WTC11 (cell line): ENCODE measurements at regions not wholly inside any gene's neighbourhood (a gene's known extent, or its start where the extent isn't known, plus 50 kb on each side); places are given as distances from the start of the nearest gene placed in this dataset.

Experiments
- ATAC-seq: fragments of 200-7000 bp; cut with Tn5 transposase; 2 replicates; pipeline ENCODE4 v1.10.0; 2021; ENCODE audit warnings: mild to moderate bottlenecking, moderate library complexity
- CTCF ChIA-PET: fragments of 300-600 bp; sonication (Branson Sonifier 250); formaldehyde crosslinking; loops from one replicate; lab custom pipeline; 2021; ENCODE audit warnings: antibody characterized with exemption; lab: Charles Lee
- POLR2A ChIA-PET: fragments of 350-600 bp; sonication (Branson Sonifier 250); formaldehyde crosslinking; loops from one replicate; lab custom pipeline; 2021; ENCODE audit warnings: antibody characterized with exemption; lab: Charles Lee
- DNase-seq: peaks from one replicate; pipeline ENCODE4 v3.0.0; 2021; ENCODE audit warnings: low spot score
- H3K27ac Mint-ChIP-seq: 2 replicates; pipeline ENCODE4 v1.8.0; 2021; ENCODE audit warnings: mixed read lengths
- H3K27me3 Mint-ChIP-seq: 2 replicates; pipeline ENCODE4 v1.8.0; 2021; ENCODE audit warnings: low read depth, mild to moderate bottlenecking, moderate library complexity, mixed read lengths
- H3K36me3 Mint-ChIP-seq: 2 replicates; pipeline ENCODE4 v1.8.0; 2021; ENCODE audit warnings: mixed read lengths
- H3K4me1 Mint-ChIP-seq: 2 replicates; pipeline ENCODE4 v1.8.0; 2022; ENCODE audit warnings: mixed read lengths
- H3K4me3 Mint-ChIP-seq: 2 replicates; pipeline ENCODE4 v1.8.0; 2021; ENCODE audit warnings: mild to moderate bottlenecking, moderate library complexity, mixed read lengths
- H3K9me3 Mint-ChIP-seq: 2 replicates; pipeline ENCODE4 v1.8.0; 2021; ENCODE audit warnings: mixed read lengths
- CREB1 ChIP-seq: sonication (generic); formaldehyde crosslinking; IDR thresholded peaks from 2 replicates; pipeline ENCODE4 v1.8.0; 2023; ENCODE audit warnings: mild to moderate bottlenecking, missing genetic modification reagents
- CTCF ChIP-seq: fragments of 200-600 bp; IDR thresholded peaks from 2 replicates; pipeline ENCODE4 v1.8.0; 2022; ENCODE audit warnings: antibody characterized with exemption
- ELF4 ChIP-seq: sonication (generic); formaldehyde crosslinking; IDR thresholded peaks from 2 replicates; pipeline ENCODE4 v1.8.1; 2022; ENCODE audit warnings: low read depth, mild to moderate bottlenecking, moderate library complexity, missing genetic modification reagents
- FOXJ3 ChIP-seq: sonication (generic); formaldehyde crosslinking; IDR thresholded peaks from 2 replicates; pipeline ENCODE4 v1.9.0; 2021; ENCODE audit warnings: missing genetic modification reagents, mild to moderate bottlenecking, borderline replicate concordance
- GTF2I ChIP-seq: fragments of 250-450 bp; sonication (Bioruptor Pico); conservative IDR thresholded peaks from 2 replicates; pipeline ENCODE4 v1.4.0; 2021; ENCODE audit warnings: mild to moderate bottlenecking
- MYBL2 ChIP-seq: sonication (generic); formaldehyde crosslinking; IDR thresholded peaks from 2 replicates; pipeline ENCODE4 v1.8.1; 2023; ENCODE audit warnings: mild to moderate bottlenecking, moderate library complexity, missing genetic modification reagents
- NFE2L1 ChIP-seq: sonication (generic); formaldehyde crosslinking; IDR thresholded peaks from 2 replicates; pipeline ENCODE4 v1.8.1; 2023; ENCODE audit warnings: missing genetic modification reagents
- NR1H2 ChIP-seq: sonication (generic); formaldehyde crosslinking; IDR thresholded peaks from 2 replicates; pipeline ENCODE4 v1.9.0; 2021; ENCODE audit warnings: mild to moderate bottlenecking, moderate library complexity, missing genetic modification reagents
- RELA ChIP-seq: sonication (generic); formaldehyde crosslinking; IDR thresholded peaks from 2 replicates; pipeline ENCODE4 v1.8.1; 2022; ENCODE audit warnings: missing genetic modification reagents, mild to moderate bottlenecking, borderline replicate concordance
- SMAD3 ChIP-seq: sonication (generic); formaldehyde crosslinking; IDR thresholded peaks from 2 replicates; pipeline ENCODE4 v1.8.0; 2022; ENCODE audit warnings: missing genetic modification reagents, mild to moderate bottlenecking, borderline replicate concordance
- SMAD4 ChIP-seq: sonication (generic); formaldehyde crosslinking; IDR thresholded peaks from 2 replicates; pipeline ENCODE4 v1.8.0; 2022; ENCODE audit warnings: mild to moderate bottlenecking, missing genetic modification reagents
- SP1 ChIP-seq: sonication (generic); formaldehyde crosslinking; conservative IDR thresholded peaks from 2 replicates; pipeline ENCODE4 v1.8.1; 2022; ENCODE audit warnings: missing genetic modification reagents
- TCF7 ChIP-seq: sonication (generic); formaldehyde crosslinking; IDR thresholded peaks from 2 replicates; pipeline ENCODE4 v1.8.0; 2022; ENCODE audit warnings: mild to moderate bottlenecking, low read depth, missing genetic modification reagents, moderate library complexity
- ZNF121 ChIP-seq: sonication (generic); formaldehyde crosslinking; IDR thresholded peaks from 2 replicates; pipeline ENCODE4 v1.8.0; 2023; ENCODE audit warnings: missing genetic modification reagents
- ZNF232 ChIP-seq: sonication (generic); formaldehyde crosslinking; IDR thresholded peaks from 2 replicates; pipeline ENCODE4 v1.8.0; 2022; ENCODE audit warnings: mild to moderate bottlenecking, missing genetic modification reagents
- ZNF263 ChIP-seq: sonication (generic); formaldehyde crosslinking; IDR thresholded peaks from 2 replicates; pipeline ENCODE4 v1.8.1; 2022; ENCODE audit warnings: low read depth, mild to moderate bottlenecking, moderate library complexity, missing genetic modification reagents
- ZNF532 ChIP-seq: fragments of 250-450 bp; sonication (Bioruptor Pico); IDR thresholded peaks from 2 replicates; pipeline ENCODE4 v1.9.0; 2021; ENCODE audit warnings: mild to moderate bottlenecking, borderline replicate concordance
- TF ChIP-seq, protein P1 (sequence below): sonication (generic); formaldehyde crosslinking; IDR thresholded peaks from 2 replicates; pipeline ENCODE4 v1.8.0; 2023; ENCODE audit warnings: missing genetic modification reagents, mild to moderate bottlenecking, borderline replicate concordance
- TF ChIP-seq, protein P2 (sequence below): fragments of 250-450 bp; sonication (Bioruptor Pico); IDR thresholded peaks from 2 replicates; pipeline ENCODE4 v1.9.0; 2021; ENCODE audit warnings: moderate library complexity, mild to moderate bottlenecking, inconsistent platforms, borderline replicate concordance
- TF ChIP-seq, protein P3 (sequence below): sonication (generic); formaldehyde crosslinking; IDR thresholded peaks from 2 replicates; pipeline ENCODE4 v1.8.1; 2022; ENCODE audit warnings: low read depth, missing genetic modification reagents, borderline replicate concordance
- TF ChIP-seq, protein P4 (sequence below): sonication (generic); formaldehyde crosslinking; IDR thresholded peaks from 2 replicates; pipeline ENCODE4 v1.8.0; 2023; ENCODE audit warnings: missing genetic modification reagents

GRCh38 chr12:97711392-97711791 is 248.8 kb downstream of the RMST start (continued):
- TF ChIP-seq, protein P1, sequence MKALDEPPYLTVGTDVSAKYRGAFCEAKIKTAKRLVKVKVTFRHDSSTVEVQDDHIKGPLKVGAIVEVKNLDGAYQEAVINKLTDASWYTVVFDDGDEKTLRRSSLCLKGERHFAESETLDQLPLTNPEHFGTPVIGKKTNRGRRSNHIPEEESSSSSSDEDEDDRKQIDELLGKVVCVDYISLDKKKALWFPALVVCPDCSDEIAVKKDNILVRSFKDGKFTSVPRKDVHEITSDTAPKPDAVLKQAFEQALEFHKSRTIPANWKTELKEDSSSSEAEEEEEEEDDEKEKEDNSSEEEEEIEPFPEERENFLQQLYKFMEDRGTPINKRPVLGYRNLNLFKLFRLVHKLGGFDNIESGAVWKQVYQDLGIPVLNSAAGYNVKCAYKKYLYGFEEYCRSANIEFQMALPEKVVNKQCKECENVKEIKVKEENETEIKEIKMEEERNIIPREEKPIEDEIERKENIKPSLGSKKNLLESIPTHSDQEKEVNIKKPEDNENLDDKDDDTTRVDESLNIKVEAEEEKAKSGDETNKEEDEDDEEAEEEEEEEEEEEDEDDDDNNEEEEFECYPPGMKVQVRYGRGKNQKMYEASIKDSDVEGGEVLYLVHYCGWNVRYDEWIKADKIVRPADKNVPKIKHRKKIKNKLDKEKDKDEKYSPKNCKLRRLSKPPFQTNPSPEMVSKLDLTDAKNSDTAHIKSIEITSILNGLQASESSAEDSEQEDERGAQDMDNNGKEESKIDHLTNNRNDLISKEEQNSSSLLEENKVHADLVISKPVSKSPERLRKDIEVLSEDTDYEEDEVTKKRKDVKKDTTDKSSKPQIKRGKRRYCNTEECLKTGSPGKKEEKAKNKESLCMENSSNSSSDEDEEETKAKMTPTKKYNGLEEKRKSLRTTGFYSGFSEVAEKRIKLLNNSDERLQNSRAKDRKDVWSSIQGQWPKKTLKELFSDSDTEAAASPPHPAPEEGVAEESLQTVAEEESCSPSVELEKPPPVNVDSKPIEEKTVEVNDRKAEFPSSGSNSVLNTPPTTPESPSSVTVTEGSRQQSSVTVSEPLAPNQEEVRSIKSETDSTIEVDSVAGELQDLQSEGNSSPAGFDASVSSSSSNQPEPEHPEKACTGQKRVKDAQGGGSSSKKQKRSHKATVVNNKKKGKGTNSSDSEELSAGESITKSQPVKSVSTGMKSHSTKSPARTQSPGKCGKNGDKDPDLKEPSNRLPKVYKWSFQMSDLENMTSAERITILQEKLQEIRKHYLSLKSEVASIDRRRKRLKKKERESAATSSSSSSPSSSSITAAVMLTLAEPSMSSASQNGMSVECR (CRISPR knock-in tag), result no peak
- no peak for TF ChIP-seq ZNF263 (CRISPR knock-in tag)
- TF ChIP-seq, protein P2, sequence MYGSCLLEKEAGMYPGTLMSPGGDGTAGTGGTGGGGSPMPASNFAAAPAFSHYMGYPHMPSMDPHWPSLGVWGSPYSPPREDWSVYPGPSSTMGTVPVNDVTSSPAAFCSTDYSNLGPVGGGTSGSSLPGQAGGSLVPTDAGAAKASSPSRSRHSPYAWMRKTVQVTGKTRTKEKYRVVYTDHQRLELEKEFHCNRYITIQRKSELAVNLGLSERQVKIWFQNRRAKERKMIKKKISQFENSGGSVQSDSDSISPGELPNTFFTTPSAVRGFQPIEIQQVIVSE (CRISPR knock-in tag), result no peak
- TF ChIP-seq, all 79 proteins: peak for 0

GRCh38 chr12:97713270-97713669 is 250.7 kb downstream of the RMST start:
- H3K36me3 Mint-ChIP-seq, result no peaks in the 10 kb centered on the region
- ChIA-PET POLR2A (no interaction called here), CTCF (interaction anchor here (1.9 kb wide), 1 partner anchor 247 kb away, joined by 10 read pairs; no protein-coding TSS in a partner anchor)
- DNase-seq (no peak), ATAC-seq (no peak)
- no peaks in the 10 kb centered on the region for H3K27me3 Mint-ChIP-seq
- peaks cover 24% of the 10 kb centered on the region for H3K4me1 Mint-ChIP-seq
- peaks cover 10% of the 10 kb centered on the region; the same call in 1 of the 2 replicates for H3K9me3 Mint-ChIP-seq
- H3K27ac Mint-ChIP-seq, result no peak overlapping the region
- TF ChIP-seq RELA (CRISPR knock-in tag) (no peak), MYBL2 (no peak), FOXJ3 (CRISPR knock-in tag) (no peak), ZNF232 (CRISPR knock-in tag) (no peak), NFE2L1 (CRISPR knock-in tag) (no peak), ELF4 (no peak)
- TF ChIP-seq, protein P3, sequence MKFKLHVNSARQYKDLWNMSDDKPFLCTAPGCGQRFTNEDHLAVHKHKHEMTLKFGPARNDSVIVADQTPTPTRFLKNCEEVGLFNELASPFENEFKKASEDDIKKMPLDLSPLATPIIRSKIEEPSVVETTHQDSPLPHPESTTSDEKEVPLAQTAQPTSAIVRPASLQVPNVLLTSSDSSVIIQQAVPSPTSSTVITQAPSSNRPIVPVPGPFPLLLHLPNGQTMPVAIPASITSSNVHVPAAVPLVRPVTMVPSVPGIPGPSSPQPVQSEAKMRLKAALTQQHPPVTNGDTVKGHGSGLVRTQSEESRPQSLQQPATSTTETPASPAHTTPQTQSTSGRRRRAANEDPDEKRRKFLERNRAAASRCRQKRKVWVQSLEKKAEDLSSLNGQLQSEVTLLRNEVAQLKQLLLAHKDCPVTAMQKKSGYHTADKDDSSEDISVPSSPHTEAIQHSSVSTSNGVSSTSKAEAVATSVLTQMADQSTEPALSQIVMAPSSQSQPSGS (CRISPR knock-in tag), result no peak
- no peak overlapping the region for H3K4me3 Mint-ChIP-seq

- H3K9me3 Mint-ChIP-seq, result peaks cover 8% of the 10 kb centered on the region; the same call in 1 of the 2 replicates
- DNase-seq, result no peak
- no peaks in the 10 kb centered on the region for H3K36me3 Mint-ChIP-seq
- peaks cover 24% of the 10 kb centered on the region for H3K4me1 Mint-ChIP-seq
- no peak overlapping the region for H3K27ac Mint-ChIP-seq
- H3K4me3 Mint-ChIP-seq, result no peak overlapping the region
- no peak for ATAC-seq
- ChIA-PET POLR2A (no interaction called here), CTCF (interaction anchor here (0.9 to 1.4 kb wide), 2 partner anchors 243 to 247 kb away, joined by 3 to 6 read pairs; no protein-coding TSS in a partner anchor)
- H3K27me3 Mint-ChIP-seq, result no peaks in the 10 kb centered on the region
- TF ChIP-seq ZNF121 (CRISPR knock-in tag), result no peak
- TF ChIP-seq CREB1 (CRISPR knock-in tag), result no peak
- TF ChIP-seq NFE2L1 (CRISPR knock-in tag), result no peak
- no peak for TF ChIP-seq TCF7
- TF ChIP-seq CTCF, result no peak
- TF ChIP-seq, protein P4, sequence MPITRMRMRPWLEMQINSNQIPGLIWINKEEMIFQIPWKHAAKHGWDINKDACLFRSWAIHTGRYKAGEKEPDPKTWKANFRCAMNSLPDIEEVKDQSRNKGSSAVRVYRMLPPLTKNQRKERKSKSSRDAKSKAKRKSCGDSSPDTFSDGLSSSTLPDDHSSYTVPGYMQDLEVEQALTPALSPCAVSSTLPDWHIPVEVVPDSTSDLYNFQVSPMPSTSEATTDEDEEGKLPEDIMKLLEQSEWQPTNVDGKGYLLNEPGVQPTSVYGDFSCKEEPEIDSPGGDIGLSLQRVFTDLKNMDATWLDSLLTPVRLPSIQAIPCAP (CRISPR knock-in tag), result no peak
- no peak for TF ChIP-seq SMAD4 (CRISPR knock-in tag)
- no peak for TF ChIP-seq ZNF232 (CRISPR knock-in tag)
- no peak for TF ChIP-seq GTF2I
- TF ChIP-seq SMAD3 (CRISPR knock-in tag), result no peak
- no peak for TF ChIP-seq NR1H2 (CRISPR knock-in tag)
- no peak for TF ChIP-seq ZNF532 (CRISPR knock-in tag)
- no peak for TF ChIP-seq SP1 (CRISPR knock-in tag)
Measured at GRCh38 chr12:97714107-97714563, 251.5 kb downstream of the RMST start.
